H1 (cell line): ENCODE measurements at regions not wholly inside any gene's neighbourhood (a gene's known extent, or its start where the extent isn't known, plus 50 kb on each side); places are given as distances from the start of the nearest gene placed in this dataset.
"Not testable (repeated sequence)": the region's sequence is repeated elsewhere in the genome, so short reads cannot be mapped to it uniquely, and the experiment has no call there.

Source experiments
- CTCF ChIA-PET: fragments of 300-600 bp; sonication (Branson Sonifier 250); formaldehyde crosslinking; loops from one replicate; lab custom pipeline; 2021; ENCODE audit not compliant: partially characterized antibody; lab: Charles Lee
- POLR2A ChIA-PET: fragments of 300-600 bp; sonication (Branson Sonifier 250); formaldehyde crosslinking; loops from one replicate; lab custom pipeline; 2021; ENCODE audit warnings: inconsistent platforms; ENCODE audit not compliant: partially characterized antibody; lab: Charles Lee
- DNase-seq, 2 experiments: peaks; one replicate each; pipeline versions ENCODE4 v3.0.0 to v3.0.0-alpha.2; 2010 to 2022; ENCODE audit warnings: low spot score in 2 of 2, low read depth in 1 of 2, mixed read lengths in 1 of 2
- FAIRE-seq: peaks from 2 replicates; lab custom pipeline; 2011; peaks lifted over from hg19 to GRCh38; lab: Jason Lieb, UNC
- H2AFZ ChIP-seq: 2 replicates; pipeline ENCODE4 v1.8.1; 2012; ENCODE audit warnings: low read length, inconsistent platforms
- H2AK5ac ChIP-seq: 2 replicates; pipeline ENCODE4 v1.6.1; 2013; ENCODE audit warnings: low read depth, low read length
- H2BK120ac ChIP-seq: replicated peaks from 2 replicates; pipeline ENCODE3; 2013; ENCODE audit warnings: low read depth, low read length, inconsistent platforms
- H2BK12ac ChIP-seq: 2 replicates; pipeline ENCODE4 v1.6.1; 2013; ENCODE audit warnings: low read depth, low read length
- H2BK15ac ChIP-seq: 2 replicates; pipeline ENCODE4 v1.6.1; 2013; ENCODE audit warnings: low read length
- H2BK20ac ChIP-seq: 2 replicates; pipeline ENCODE4 v1.6.1; 2013; ENCODE audit warnings: low read length
- H2BK5ac ChIP-seq: 2 replicates; pipeline ENCODE4 v1.6.1; 2013; ENCODE audit warnings: low read depth, low read length
- H3K14ac ChIP-seq: 2 replicates; pipeline ENCODE4 v1.6.1; 2013; ENCODE audit warnings: inconsistent platforms; ENCODE audit not compliant: insufficient read length
- H3K18ac ChIP-seq: 2 replicates; pipeline ENCODE4 v1.6.1; 2013; ENCODE audit warnings: low read length; ENCODE audit errors: extremely low read depth
- H3K23ac ChIP-seq: 2 replicates; pipeline ENCODE4 v1.6.1; 2013; ENCODE audit warnings: inconsistent platforms; ENCODE audit not compliant: insufficient read length
- H3K23me2 ChIP-seq: 2 replicates; pipeline ENCODE4 v1.6.1; 2013; ENCODE audit warnings: low read depth, low read length
- H3K27ac ChIP-seq: 2 replicates; pipeline ENCODE4 v1.6.1; 2011; ENCODE audit warnings: low read depth, low read length, inconsistent platforms
- H3K27me3 ChIP-seq, 4 experiments: replicated peaks in 1 of 4; 1 replicate in 1 of 4; 2 replicates in 3 of 4; pipeline versions ENCODE4 v1.6.1 to v1.8.1; 2011 to 2013; ENCODE audit warnings: low read length in 3 of 4, mild to moderate bottlenecking in 3 of 4, inconsistent platforms in 2 of 4, mixed read lengths in 2 of 4, moderate library complexity in 1 of 4; ENCODE audit not compliant: control insufficient read depth in 3 of 4, insufficient read depth in 3 of 4; ENCODE audit errors: extremely low read depth in 1 of 4
- H3K36me3 ChIP-seq, 4 experiments: 2 replicates each; pipeline versions ENCODE4 v1.6.1 to v1.8.1; 2011 to 2013; ENCODE audit warnings: mild to moderate bottlenecking in 4 of 4, low read length in 3 of 4, moderate library complexity in 2 of 4, control low read depth in 1 of 4, inconsistent platforms in 1 of 4; ENCODE audit not compliant: insufficient read depth in 4 of 4, control insufficient read depth in 2 of 4
- H3K4ac ChIP-seq: replicated peaks from 2 replicates; pipeline ENCODE3; 2013; ENCODE audit warnings: low read length, low read depth, mixed read lengths, inconsistent platforms; ENCODE audit not compliant: insufficient read length
- H3K4me1 ChIP-seq, 4 experiments: replicated peaks in 1 of 4; 1 replicate in 1 of 4; 2 replicates in 3 of 4; pipeline versions ENCODE4 v1.6.1 to v1.8.1; 2011 to 2013; ENCODE audit warnings: low read length in 3 of 4, inconsistent platforms in 2 of 4, mixed read lengths in 1 of 4; ENCODE audit not compliant: insufficient read depth in 4 of 4, control insufficient read depth in 3 of 4
- H3K4me2 ChIP-seq, 2 experiments: 2 replicates each; pipeline versions ENCODE4 v1.6.1 to v1.8.1; 2011 to 2013; ENCODE audit warnings: low read depth in 2 of 2, low read length in 2 of 2, control low read depth in 1 of 2, inconsistent platforms in 1 of 2, mild to moderate bottlenecking in 1 of 2; ENCODE audit not compliant: insufficient read depth in 1 of 2
- H3K4me3 ChIP-seq, 4 experiments: fragments of 200-600, 300-600 bp in 1 of 4; sonication (generic), shearing (Covaris generic), sonication (Bioruptor Twin) in 1 of 4; 2 replicates each; pipeline versions ENCODE4 v1.5.1 to v1.8.1; 2011 to 2016; ENCODE audit warnings: low read length in 4 of 4, low read depth in 3 of 4, control low read depth in 2 of 4, inconsistent platforms in 2 of 4, mild to moderate bottlenecking in 2 of 4, mixed read lengths in 1 of 4, moderate library complexity in 1 of 4; ENCODE audit not compliant: insufficient read depth in 2 of 4; ENCODE audit errors: extremely low read depth in 1 of 4
- H3K56ac ChIP-seq: replicated peaks from 2 replicates; pipeline ENCODE3; 2013; ENCODE audit warnings: low read depth, mild to moderate bottlenecking, mixed read lengths, low read length, inconsistent platforms; ENCODE audit not compliant: insufficient read length
- H3K79me1 ChIP-seq: 2 replicates; pipeline ENCODE4 v1.6.1; 2013; ENCODE audit warnings: low read depth, low read length, control low read depth
- H3K79me2 ChIP-seq, 2 experiments: 2 replicates each; pipeline versions ENCODE4 v1.6.1 to v1.8.1; 2012 to 2013; ENCODE audit warnings: low read length in 2 of 2, mild to moderate bottlenecking in 2 of 2, inconsistent platforms in 1 of 2; ENCODE audit not compliant: insufficient read depth in 2 of 2, control insufficient read depth in 1 of 2
- H3K9ac ChIP-seq, 4 experiments: replicated peaks in 1 of 4; 1 replicate in 1 of 4; 2 replicates in 3 of 4; pipeline versions ENCODE4 v1.6.1 to v1.8.1; 2011 to 2013; ENCODE audit warnings: low read depth in 3 of 4, low read length in 3 of 4, control low read depth in 2 of 4, mild to moderate bottlenecking in 2 of 4, moderate library complexity in 2 of 4, inconsistent platforms in 1 of 4; ENCODE audit errors: extremely low read depth in 1 of 4
- H3K9me3 ChIP-seq, 2 experiments: 2 replicates each; pipeline versions ENCODE4 v1.6.1 to v1.8.1; 2012 to 2013; ENCODE audit warnings: mild to moderate bottlenecking in 2 of 2, moderate library complexity in 2 of 2, control low read depth in 1 of 2, inconsistent platforms in 1 of 2, low read depth in 1 of 2, low read length in 1 of 2, mixed read lengths in 1 of 2; ENCODE audit not compliant: insufficient read depth in 2 of 2
- H4K20me1 ChIP-seq, 2 experiments: replicated peaks in 1 of 2; 2 replicates each; pipeline versions ENCODE3 to v1.8.1; 2011 to 2013; ENCODE audit warnings: inconsistent platforms in 2 of 2, low read length in 2 of 2, mild to moderate bottlenecking in 1 of 2; ENCODE audit not compliant: insufficient read depth in 2 of 2, control insufficient read depth in 1 of 2
- H4K5ac ChIP-seq: 2 replicates; pipeline ENCODE4 v1.6.1; 2013; ENCODE audit warnings: low read length, low read depth, mixed read lengths, inconsistent platforms; ENCODE audit not compliant: insufficient read length
- H4K8ac ChIP-seq: 2 replicates; pipeline ENCODE4 v1.8.0; 2013; ENCODE audit warnings: mild to moderate bottlenecking, moderate library complexity, low read length, inconsistent platforms; ENCODE audit not compliant: insufficient read depth; ENCODE audit errors: extremely low read depth
- H4K91ac ChIP-seq: replicated peaks from 2 replicates; pipeline ENCODE3; 2013; ENCODE audit warnings: low read length, mixed read lengths, inconsistent platforms; ENCODE audit not compliant: insufficient read length
- WGBS, 2 experiments: shearing (Covaris generic) in 1 of 2; methylation state at CpG; one replicate each; pipeline versions ENCODE4 v1.1.6 to v1.1.7; 2013 to 2015; ENCODE audit warnings: low lambda C conversion rate in 2 of 2, mixed read lengths in 2 of 2, inconsistent platforms in 1 of 2, low coverage in 1 of 2, missing lambda C conversion rate in 1 of 2; ENCODE audit not compliant: insufficient replicate concordance in 2 of 2, insufficient coverage in 1 of 2, insufficient read length in 1 of 2; ENCODE audit errors: extremely low coverage in 1 of 2, missing lambda C conversion rate in 1 of 2; 5-methylcytosine and 5-hydroxymethylcytosine counted together

DNA sequence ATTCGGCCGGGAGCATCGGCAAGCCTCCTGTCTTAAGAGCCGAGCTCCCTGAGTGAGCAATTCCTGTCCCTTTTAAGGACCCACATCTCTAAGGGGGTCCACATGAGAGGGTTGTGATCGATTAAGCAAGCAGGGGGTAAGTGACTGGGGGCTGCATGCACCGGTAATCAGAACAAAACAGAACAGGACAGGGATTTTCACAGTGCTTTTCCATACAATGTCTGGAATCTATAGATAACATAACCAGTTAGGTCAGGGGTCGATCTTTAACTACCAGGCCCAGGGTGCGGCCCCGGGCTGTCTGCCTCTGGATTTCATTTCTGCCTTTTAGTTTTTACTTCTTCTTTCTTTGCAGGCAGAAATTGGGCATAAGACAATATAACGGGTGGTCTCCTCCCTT lies 111.3 kb downstream of the DTWD1 start:
- H4K8ac ChIP-seq, H3K14ac ChIP-seq, H3K4me3 ChIP-seq, FAIRE-seq, H3K79me1 ChIP-seq, H2AK5ac ChIP-seq, H3K27ac ChIP-seq, H3K27me3 ChIP-seq, H3K18ac ChIP-seq, H3K56ac ChIP-seq, H4K20me1 ChIP-seq, H3K4ac ChIP-seq, H3K79me2 ChIP-seq, H2AFZ ChIP-seq, H2BK20ac ChIP-seq, H3K4me2 ChIP-seq, H2BK12ac ChIP-seq, POLR2A ChIA-PET, H3K4me1 ChIP-seq, H2BK5ac ChIP-seq, H3K23me2 ChIP-seq, H2BK120ac ChIP-seq, H2BK15ac ChIP-seq, H3K36me3 ChIP-seq, H3K9me3 ChIP-seq, H3K23ac ChIP-seq, H4K5ac ChIP-seq, H3K9ac ChIP-seq, H4K91ac ChIP-seq, DNase-seq: not testable (repeated sequence)
- 85% methylated on average over 10 of the region's 10 CpGs; no CpG with 5 or more reads in 1 of the 2 experiments for WGBS, 2 experiments
- CTCF ChIA-PET: interaction anchor here (1.2 to 1.7 kb wide), 2 partner anchors 261 to 320 kb away, joined by 3 read pairs; no protein-coding TSS in a partner anchor

DNA sequence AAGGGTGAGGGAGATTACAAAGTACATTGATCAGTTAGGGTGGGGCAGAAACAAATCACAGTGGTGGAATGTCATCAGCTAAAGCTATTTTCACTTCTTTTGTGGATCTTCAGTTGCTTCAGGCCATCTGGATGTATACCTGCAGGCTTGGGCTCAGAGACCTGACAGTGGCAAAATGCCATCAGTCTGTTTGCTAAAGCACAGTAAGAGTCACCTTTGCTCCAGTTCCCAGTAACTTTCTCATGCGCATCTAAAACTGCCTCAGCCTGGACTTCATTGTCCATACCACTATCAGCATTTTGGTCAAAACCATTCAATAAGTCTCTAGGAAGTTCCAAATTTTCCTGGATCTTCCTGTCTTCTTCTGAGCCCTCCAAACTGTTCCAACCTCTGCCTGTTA lies 113.2 kb downstream of the DTWD1 start:
- H3K27ac ChIP-seq, H2BK15ac ChIP-seq, H3K4me3 ChIP-seq, H2BK20ac ChIP-seq, H4K5ac ChIP-seq, H3K4me2 ChIP-seq, H2AK5ac ChIP-seq, H3K18ac ChIP-seq, H3K4ac ChIP-seq, H3K36me3 ChIP-seq, H3K56ac ChIP-seq, FAIRE-seq, H4K8ac ChIP-seq, H3K79me1 ChIP-seq, H3K4me1 ChIP-seq, H2BK12ac ChIP-seq, H3K23me2 ChIP-seq, H2BK120ac ChIP-seq, H3K14ac ChIP-seq, H3K27me3 ChIP-seq, CTCF ChIA-PET, H3K79me2 ChIP-seq, POLR2A ChIA-PET, H4K91ac ChIP-seq, H3K9me3 ChIP-seq, H3K9ac ChIP-seq, H4K20me1 ChIP-seq, H2BK5ac ChIP-seq, DNase-seq, H3K23ac ChIP-seq, H2AFZ ChIP-seq: not testable (repeated sequence)
- 100% methylated on average over 1 of the region's 1 CpG; no CpG with 5 or more reads in 1 of the 2 experiments for WGBS, 2 experiments
